HEK293T (cell line): ENCODE measurements at regions not wholly inside any gene's neighbourhood (a gene's known extent, or its start where the extent isn't known, plus 50 kb on each side); places are given as distances from the start of the nearest gene placed in this dataset.

Experiments
- ARNT ChIP-seq: fragments of 450-650 bp; IDR thresholded peaks from 2 replicates; pipeline ENCODE4 v1.6.1; 2017; ENCODE audit warnings: mild to moderate bottlenecking
- BHLHE40 ChIP-seq: fragments of 450-650 bp; IDR thresholded peaks from 2 replicates; pipeline ENCODE4 v1.6.1; 2016; ENCODE audit warnings: mild to moderate bottlenecking, moderate library complexity, borderline replicate concordance
- CTBP1 ChIP-seq: fragments of 450-650 bp; IDR thresholded peaks from 2 replicates; pipeline ENCODE4 v1.6.1; 2016; ENCODE audit warnings: borderline replicate concordance
- ELF4 ChIP-seq: fragments of 450-650 bp; IDR thresholded peaks from 2 replicates; pipeline ENCODE4 v1.6.1; 2017; ENCODE audit warnings: antibody characterized with exemption
- FOXA1 ChIP-seq: fragments of 450-650 bp; IDR thresholded peaks from 2 replicates; pipeline ENCODE4 v1.6.1; 2016; ENCODE audit warnings: mild to moderate bottlenecking
- FOXK2 ChIP-seq: fragments of 450-650 bp; IDR thresholded peaks from 2 replicates; pipeline ENCODE4 v1.6.1; 2016; ENCODE audit warnings: mild to moderate bottlenecking
- FOXM1 ChIP-seq: fragments of 450-650 bp; IDR thresholded peaks from 2 replicates; pipeline ENCODE4 v1.6.1; 2017; ENCODE audit warnings: mild to moderate bottlenecking, borderline replicate concordance
- L3MBTL2 ChIP-seq: fragments of 450-650 bp; conservative IDR thresholded peaks from 2 replicates; pipeline ENCODE4 v1.6.1; 2016; ENCODE audit warnings: mild to moderate bottlenecking
- LEF1 ChIP-seq: fragments of 450-650 bp; IDR thresholded peaks from 2 replicates; pipeline ENCODE4 v1.6.1; 2017; ENCODE audit warnings: mild to moderate bottlenecking, borderline replicate concordance
- NFRKB ChIP-seq: fragments of 450-650 bp; IDR thresholded peaks from 2 replicates; pipeline ENCODE4 v1.6.1; 2016; ENCODE audit warnings: mild to moderate bottlenecking, moderate library complexity
- SP1 ChIP-seq: fragments of 450-650 bp; IDR thresholded peaks from 2 replicates; pipeline ENCODE4 v1.6.1; 2017
- SUZ12 ChIP-seq: fragments of 450-650 bp; IDR thresholded peaks from 2 replicates; pipeline ENCODE4 v1.6.1; 2016; ENCODE audit warnings: mild to moderate bottlenecking
- ZNF384 ChIP-seq: fragments of 450-650 bp; IDR thresholded peaks from 2 replicates; pipeline ENCODE4 v1.6.1; 2016

DNA sequence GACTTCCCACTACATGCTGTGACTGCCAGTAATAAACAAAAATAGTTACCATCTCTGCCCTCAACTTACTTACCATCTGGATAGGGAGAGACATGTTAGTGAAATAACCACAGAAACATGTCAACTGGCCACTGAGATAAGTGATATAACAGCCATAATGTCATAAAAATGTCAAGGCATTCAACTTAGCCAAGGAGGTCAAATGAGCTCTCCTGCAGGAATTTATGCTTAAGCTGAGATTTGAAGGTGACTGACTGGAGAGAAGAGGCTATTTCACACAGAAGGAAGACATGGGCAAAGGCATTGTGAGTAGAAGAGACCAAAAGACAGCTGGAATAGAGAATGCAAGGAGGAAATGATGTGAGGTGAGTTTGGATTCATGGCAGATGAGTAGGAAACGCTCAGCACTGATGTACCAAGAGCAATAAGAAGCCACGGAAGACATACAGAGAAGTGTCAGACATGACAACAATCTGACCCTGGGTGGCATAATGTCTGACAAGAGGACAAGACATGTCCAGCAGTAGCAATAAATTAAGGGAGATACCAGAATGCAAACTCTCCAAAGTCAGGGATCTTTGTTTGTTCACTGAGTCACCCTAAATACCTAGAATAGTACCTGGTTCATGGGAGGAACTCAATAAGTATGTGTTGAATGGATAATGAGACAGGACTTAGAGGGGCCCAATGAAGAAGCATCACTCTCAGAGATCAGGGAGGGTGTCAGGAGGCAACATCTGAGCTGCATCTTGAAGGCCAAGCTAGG, 318.8 kb downstream of the ACTL7B start:
- no peak for TF ChIP-seq FOXM1
- TF ChIP-seq SUZ12 = no peak
- no peak for TF ChIP-seq L3MBTL2
- TF ChIP-seq NFRKB = no peak
- no peak for TF ChIP-seq FOXK2
- TF ChIP-seq CTBP1 = no peak
- no peak for TF ChIP-seq BHLHE40
- TF ChIP-seq ZNF384 = no peak
- no peak for TF ChIP-seq ELF4
- no peak for TF ChIP-seq LEF1
- TF ChIP-seq ARNT = no peak
- TF ChIP-seq FOXA1 = no peak
- no peak for TF ChIP-seq SP1
